ENCODE measurements at regions not wholly inside any gene's neighbourhood (a gene's known extent, or its start where the extent isn't known, plus 50 kb on each side); places are given as distances from the start of the nearest gene placed in this dataset.

DNA sequence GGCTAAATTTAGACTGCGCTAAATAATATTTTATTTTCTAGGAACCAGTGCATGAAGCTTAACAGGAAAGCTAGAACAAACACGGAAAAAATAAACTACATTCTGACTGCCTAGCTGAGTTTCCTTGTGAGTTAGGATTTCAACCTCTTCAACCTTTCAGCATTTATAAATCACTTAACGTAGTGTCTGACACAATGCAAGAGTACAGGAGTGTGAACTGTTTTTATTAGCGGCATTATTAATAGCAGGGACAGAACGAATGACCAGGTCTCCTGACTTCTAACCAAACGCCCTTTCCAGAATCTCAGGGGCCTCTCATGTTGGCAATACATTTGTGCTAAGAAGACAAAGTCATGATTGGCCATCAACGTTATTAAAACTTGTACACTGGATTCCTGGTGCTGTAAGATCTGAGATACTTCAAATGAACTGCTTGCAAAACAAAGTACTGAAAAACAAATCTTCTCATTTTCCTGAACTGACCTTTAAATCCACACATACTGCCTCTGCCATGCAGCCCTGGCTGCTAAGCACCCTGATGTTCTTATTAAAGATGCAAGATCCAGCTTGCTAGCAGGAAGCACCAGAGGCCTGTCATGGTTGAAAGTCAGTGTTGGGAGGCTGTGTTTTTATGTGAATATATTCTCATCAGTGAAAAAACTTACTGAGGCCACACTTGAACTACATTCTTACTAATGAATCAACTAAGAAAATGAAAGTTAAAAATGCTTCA is 380.4 kb upstream of the CPEB2 start:
- H3K4me1 ChIP-seq (ENCODE audit: control insufficient read depth, insufficient read depth, low read length) = peaks cover 10% of the 10 kb centered on the region
- H3K27me3 ChIP-seq (ENCODE audit: control insufficient read depth, insufficient read depth, low read length) = no peaks in the 10 kb centered on the region
- no peak overlapping the region for H3K27ac ChIP-seq (ENCODE audit: low read depth, low read length)
- no peak overlapping the region for H3K9ac ChIP-seq (ENCODE audit: low read length)
- no peak overlapping the region for H3K4me3 ChIP-seq (ENCODE audit: low read length)
- H3K36me3 ChIP-seq (ENCODE audit: control insufficient read depth, insufficient read depth, low read length) = no peaks in the 10 kb centered on the region

GRCh38 chr4:14627038-14627437 is 375.2 kb upstream of the CPEB2 start:
- no peak overlapping the region for H3K4me3 ChIP-seq (ENCODE audit: low read length)
- no peaks in the 10 kb centered on the region for H3K27me3 ChIP-seq (ENCODE audit: control insufficient read depth, insufficient read depth, low read length)
- H3K27ac ChIP-seq (ENCODE audit: low read depth, low read length) = no peak overlapping the region
- H3K4me1 ChIP-seq (ENCODE audit: control insufficient read depth, insufficient read depth, low read length) = peaks cover 3% of the 10 kb centered on the region
- no peak overlapping the region for H3K9ac ChIP-seq (ENCODE audit: low read length)
- no peaks in the 10 kb centered on the region for H3K36me3 ChIP-seq (ENCODE audit: control insufficient read depth, insufficient read depth, low read length)

DNA sequence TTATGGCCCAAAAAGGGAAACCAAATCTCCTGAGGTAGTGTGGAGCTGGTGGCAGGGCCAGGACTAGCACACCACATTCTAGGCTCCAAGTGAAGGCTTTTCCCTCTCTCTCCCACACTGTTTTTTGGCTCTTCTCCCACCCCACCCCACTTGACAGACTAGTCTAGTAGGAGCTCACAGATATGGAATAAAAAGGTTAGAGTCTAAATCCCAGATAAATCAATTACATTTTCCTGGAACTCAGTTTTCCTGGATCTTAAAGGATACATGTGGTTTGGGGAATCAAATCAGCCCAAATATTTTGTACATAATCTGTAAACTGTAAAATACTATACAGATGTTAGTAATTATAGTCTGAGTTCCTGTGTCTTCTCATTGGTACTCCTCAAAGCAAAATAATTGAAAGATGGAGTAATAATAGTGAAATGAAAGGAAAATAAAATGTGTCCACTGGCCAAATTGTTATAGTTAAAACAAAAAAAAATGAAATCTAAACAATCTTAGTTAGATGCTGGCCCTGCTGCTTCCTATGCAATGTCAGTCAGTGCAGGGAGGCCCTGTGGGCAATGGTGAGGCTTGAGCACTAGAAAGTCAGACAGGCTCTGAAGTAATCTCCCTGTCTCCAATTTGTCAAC is 370.4 kb upstream of the CPEB2 start:
- Histone ChIP-seq H3K4me1 (ENCODE audit: control insufficient read depth, insufficient read depth, low read length) (no peaks in the 10 kb centered on the region), H3K27me3 (ENCODE audit: control insufficient read depth, insufficient read depth, low read length) (no peaks in the 10 kb centered on the region), H3K27ac (ENCODE audit: low read depth, low read length) (no peak overlapping the region), H3K4me3 (ENCODE audit: low read length) (no peak overlapping the region), H3K9ac (ENCODE audit: low read length) (no peak overlapping the region), H3K36me3 (ENCODE audit: control insufficient read depth, insufficient read depth, low read length) (no peaks in the 10 kb centered on the region)

DNA sequence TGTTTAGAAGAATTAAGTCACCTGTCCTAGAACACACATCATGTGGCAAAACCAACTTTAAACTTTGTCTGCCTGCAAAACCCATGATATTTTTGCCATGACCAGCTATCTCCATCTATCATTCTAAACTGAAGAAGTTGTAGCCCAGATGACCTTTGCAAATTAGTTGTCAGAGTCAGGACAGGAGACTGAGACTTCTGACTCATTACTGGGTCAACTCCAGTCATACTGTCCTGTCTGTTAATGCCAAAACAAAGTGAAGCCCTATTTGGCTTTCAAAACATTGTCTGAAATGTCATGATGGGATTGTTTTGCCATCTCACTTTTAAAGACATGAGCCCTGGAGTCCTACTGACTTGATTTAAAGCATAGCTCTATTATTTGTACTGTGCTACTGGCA is 365.7 kb upstream of the CPEB2 start:
- Histone ChIP-seq H3K4me1 (ENCODE audit: control insufficient read depth, insufficient read depth, low read length) (no peaks in the 10 kb centered on the region), H3K36me3 (ENCODE audit: control insufficient read depth, insufficient read depth, low read length) (no peaks in the 10 kb centered on the region), H3K27me3 (ENCODE audit: control insufficient read depth, insufficient read depth, low read length) (no peaks in the 10 kb centered on the region), H3K27ac (ENCODE audit: low read depth, low read length) (no peak overlapping the region), H3K9ac (ENCODE audit: low read length) (no peak overlapping the region), H3K4me3 (ENCODE audit: low read length) (no peak overlapping the region)

DNA sequence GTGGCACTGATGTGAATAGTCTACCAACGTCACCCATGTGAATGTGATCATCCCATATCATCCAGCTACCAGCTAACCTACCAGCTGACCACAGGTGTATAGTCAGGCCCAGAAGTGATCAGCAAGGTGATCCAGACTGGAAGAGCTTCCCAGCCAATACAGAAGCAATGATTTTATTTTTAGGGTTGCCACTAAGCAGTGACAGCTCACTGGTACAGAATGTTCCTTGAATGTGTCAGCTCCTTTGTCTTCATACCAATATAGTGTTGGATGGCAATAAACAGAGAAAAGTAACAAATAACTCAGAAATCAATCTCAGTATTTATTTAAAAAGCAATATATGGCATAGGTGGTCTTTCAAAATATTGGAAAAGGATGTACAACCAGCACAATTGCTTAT is 361.8 kb upstream of the CPEB2 start:
- no peaks in the 10 kb centered on the region for H3K4me1 ChIP-seq (ENCODE audit: control insufficient read depth, insufficient read depth, low read length)
- H3K27me3 ChIP-seq (ENCODE audit: control insufficient read depth, insufficient read depth, low read length) = no peaks in the 10 kb centered on the region
- H3K36me3 ChIP-seq (ENCODE audit: control insufficient read depth, insufficient read depth, low read length) = no peaks in the 10 kb centered on the region
- no peak overlapping the region for H3K9ac ChIP-seq (ENCODE audit: low read length)
- no peak overlapping the region for H3K4me3 ChIP-seq (ENCODE audit: low read length)
- no peak overlapping the region for H3K27ac ChIP-seq (ENCODE audit: low read depth, low read length)

DNA sequence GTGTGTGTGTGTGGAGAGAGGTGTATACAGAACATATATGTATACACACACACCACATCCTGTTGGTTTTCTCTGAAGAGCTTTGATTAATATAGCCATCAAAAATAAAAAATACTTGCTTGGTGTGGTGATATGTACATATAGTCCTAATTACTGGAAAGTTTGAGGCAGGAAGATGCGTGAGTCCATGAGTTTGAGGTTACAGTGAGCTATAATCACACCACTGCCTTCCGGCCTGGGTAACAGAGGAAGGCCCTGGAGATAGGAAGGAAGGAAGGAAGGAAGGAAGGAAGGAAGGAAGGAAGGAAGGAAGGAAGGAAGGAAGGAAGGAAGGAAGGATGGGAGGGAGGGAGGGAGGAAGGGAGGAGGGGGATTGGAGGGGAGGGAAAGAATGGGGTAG is 360.4 kb upstream of the CPEB2 start:
- Histone ChIP-seq H3K4me1 (ENCODE audit: control insufficient read depth, insufficient read depth, low read length) (no peaks in the 10 kb centered on the region), H3K27ac (ENCODE audit: low read depth, low read length) (no peak overlapping the region), H3K4me3 (ENCODE audit: low read length) (no peak overlapping the region), H3K27me3 (ENCODE audit: control insufficient read depth, insufficient read depth, low read length) (no peaks in the 10 kb centered on the region), H3K36me3 (ENCODE audit: control insufficient read depth, insufficient read depth, low read length) (no peaks in the 10 kb centered on the region), H3K9ac (ENCODE audit: low read length) (no peak overlapping the region)

DNA sequence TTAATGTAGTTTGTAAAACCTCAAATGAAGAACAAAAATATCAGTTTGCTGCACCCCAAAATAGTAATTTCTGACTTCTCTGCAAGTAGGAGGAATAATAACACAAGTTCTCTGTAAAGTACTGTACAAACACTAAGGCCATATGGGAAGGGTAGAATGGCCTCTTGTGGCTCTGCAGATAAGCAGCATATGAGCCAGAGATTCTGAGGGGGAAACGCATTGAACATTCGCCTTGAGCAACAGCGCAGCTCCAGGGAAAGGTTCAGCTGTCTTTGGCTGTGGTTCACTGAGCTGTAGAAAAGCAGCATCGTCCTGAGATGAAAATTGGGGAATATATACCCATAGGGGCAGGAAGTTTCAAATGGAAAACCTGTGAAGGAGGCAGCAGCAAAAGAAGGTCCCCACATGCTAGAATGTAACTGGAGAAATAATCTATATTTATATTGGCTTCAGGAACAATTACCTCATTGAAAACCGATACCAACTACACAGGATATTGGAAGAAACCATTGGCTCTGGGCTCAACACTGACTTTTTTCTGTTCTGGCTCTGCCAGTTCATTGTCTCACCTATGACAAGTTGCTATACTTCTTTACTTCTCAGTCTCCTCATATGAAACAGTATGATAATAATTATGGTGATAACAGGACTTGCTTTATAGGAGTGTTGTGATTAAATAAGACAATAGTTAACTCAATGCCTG is 357.6 kb upstream of the CPEB2 start:
- no peaks in the 10 kb centered on the region for H3K36me3 ChIP-seq (ENCODE audit: control insufficient read depth, insufficient read depth, low read length)
- H3K4me1 ChIP-seq (ENCODE audit: control insufficient read depth, insufficient read depth, low read length) = no peaks in the 10 kb centered on the region
- H3K4me3 ChIP-seq (ENCODE audit: low read length) = no peak overlapping the region
- no peak overlapping the region for H3K27ac ChIP-seq (ENCODE audit: low read depth, low read length)
- H3K9ac ChIP-seq (ENCODE audit: low read length) = no peak overlapping the region
- H3K27me3 ChIP-seq (ENCODE audit: control insufficient read depth, insufficient read depth, low read length) = no peaks in the 10 kb centered on the region

DNA sequence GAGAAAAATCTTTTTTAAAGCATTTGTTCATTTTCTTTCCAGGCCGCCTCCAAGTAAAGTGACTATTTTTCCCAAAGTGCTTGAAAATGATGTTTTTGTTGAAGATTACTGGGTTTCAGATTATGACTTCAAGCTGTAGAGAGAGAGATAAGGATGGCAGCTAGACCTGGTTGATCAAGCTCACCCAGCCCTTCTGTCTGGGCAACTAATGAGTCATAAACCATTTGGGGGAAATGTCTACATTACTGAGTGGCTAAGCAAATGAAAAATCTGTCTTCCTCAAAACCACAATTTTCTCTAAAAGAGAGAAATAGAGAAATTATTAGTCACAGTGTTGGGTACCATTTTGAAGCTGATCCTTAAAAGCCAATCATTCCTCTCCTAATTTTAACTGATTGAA is 355.4 kb upstream of the CPEB2 start:
- Histone ChIP-seq H3K27me3 (ENCODE audit: control insufficient read depth, insufficient read depth, low read length) (no peaks in the 10 kb centered on the region), H3K4me1 (ENCODE audit: control insufficient read depth, insufficient read depth, low read length) (no peaks in the 10 kb centered on the region), H3K4me3 (ENCODE audit: low read length) (no peak overlapping the region), H3K9ac (ENCODE audit: low read length) (no peak overlapping the region), H3K27ac (ENCODE audit: low read depth, low read length) (no peak overlapping the region), H3K36me3 (ENCODE audit: control insufficient read depth, insufficient read depth, low read length) (no peaks in the 10 kb centered on the region)

GRCh38 chr4:14650127-14650526 is 352.2 kb upstream of the CPEB2 start:
- Histone ChIP-seq H3K4me3 (ENCODE audit: low read length) (no peak overlapping the region), H3K4me1 (ENCODE audit: control insufficient read depth, insufficient read depth, low read length) (no peaks in the 10 kb centered on the region), H3K27me3 (ENCODE audit: control insufficient read depth, insufficient read depth, low read length) (no peaks in the 10 kb centered on the region), H3K36me3 (ENCODE audit: control insufficient read depth, insufficient read depth, low read length) (no peaks in the 10 kb centered on the region), H3K9ac (ENCODE audit: low read length) (no peak overlapping the region), H3K27ac (ENCODE audit: low read depth, low read length) (no peak overlapping the region)

DNA sequence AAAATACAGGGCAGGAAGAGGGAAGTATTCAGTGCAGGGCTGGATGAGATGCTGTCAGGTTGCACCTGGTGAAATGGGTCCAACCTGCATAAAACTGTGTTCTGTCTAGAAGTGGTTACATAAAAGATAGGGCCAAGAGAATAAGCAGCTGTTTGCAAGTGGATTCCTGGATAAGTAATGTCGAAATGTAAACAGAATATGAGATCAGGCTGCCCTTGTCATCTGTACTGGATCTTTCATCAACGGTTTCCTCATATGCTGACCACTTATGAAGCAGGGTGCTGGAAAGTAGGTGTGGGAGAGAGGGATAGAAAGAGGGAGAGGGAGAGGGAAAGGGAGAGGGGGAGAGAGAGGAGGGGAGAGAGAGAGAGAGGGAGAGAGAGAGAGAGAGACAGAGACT is 349.8 kb upstream of the CPEB2 start:
- Histone ChIP-seq H3K4me3 (ENCODE audit: low read length) (no peak overlapping the region), H3K9ac (ENCODE audit: low read length) (no peak overlapping the region), H3K27me3 (ENCODE audit: control insufficient read depth, insufficient read depth, low read length) (no peaks in the 10 kb centered on the region), H3K27ac (ENCODE audit: low read depth, low read length) (no peak overlapping the region), H3K36me3 (ENCODE audit: control insufficient read depth, insufficient read depth, low read length) (no peaks in the 10 kb centered on the region), H3K4me1 (ENCODE audit: control insufficient read depth, insufficient read depth, low read length) (no peaks in the 10 kb centered on the region)

GRCh38 chr4:14653338-14653737 is 348.9 kb upstream of the CPEB2 start:
- Histone ChIP-seq H3K4me1 (ENCODE audit: control insufficient read depth, insufficient read depth, low read length) (no peaks in the 10 kb centered on the region), H3K36me3 (ENCODE audit: control insufficient read depth, insufficient read depth, low read length) (no peaks in the 10 kb centered on the region), H3K27ac (ENCODE audit: low read depth, low read length) (no peak overlapping the region), H3K9ac (ENCODE audit: low read length) (no peak overlapping the region), H3K27me3 (ENCODE audit: control insufficient read depth, insufficient read depth, low read length) (no peaks in the 10 kb centered on the region), H3K4me3 (ENCODE audit: low read length) (no peak overlapping the region)

GRCh38 chr4:14659286-14659685 is 343.0 kb upstream of the CPEB2 start:
- no peak overlapping the region for H3K27ac ChIP-seq (ENCODE audit: low read depth, low read length)
- no peak overlapping the region for H3K9ac ChIP-seq (ENCODE audit: low read length)
- no peak overlapping the region for H3K4me3 ChIP-seq (ENCODE audit: low read length)
- no peaks in the 10 kb centered on the region for H3K36me3 ChIP-seq (ENCODE audit: control insufficient read depth, insufficient read depth, low read length)
- no peaks in the 10 kb centered on the region for H3K27me3 ChIP-seq (ENCODE audit: control insufficient read depth, insufficient read depth, low read length)
- H3K4me1 ChIP-seq (ENCODE audit: control insufficient read depth, insufficient read depth, low read length) = no peaks in the 10 kb centered on the region

All from rectal smooth muscle tissue (tissue), 1 donor.